GM12875 (cell line): ENCODE measurements at regions not wholly inside any gene's neighbourhood (a gene's known extent, or its start where the extent isn't known, plus 50 kb on each side); places are given as distances from the start of the nearest gene placed in this dataset.

Experiments
- H3K4me3 ChIP-seq: one replicate; pipeline ENCODE4 v1.5.1; 2011; ENCODE audit warnings: low read depth, low read length, control low read depth
- TF ChIP-seq, protein P1 (sequence below): IDR thresholded peaks from 2 replicates; pipeline ENCODE4 v1.5.1; 2011; ENCODE audit warnings: low read depth, mild to moderate bottlenecking, control low read depth, inconsistent platforms, low read length, moderate library complexity, borderline replicate concordance; ENCODE audit not compliant: insufficient read depth

DNA sequence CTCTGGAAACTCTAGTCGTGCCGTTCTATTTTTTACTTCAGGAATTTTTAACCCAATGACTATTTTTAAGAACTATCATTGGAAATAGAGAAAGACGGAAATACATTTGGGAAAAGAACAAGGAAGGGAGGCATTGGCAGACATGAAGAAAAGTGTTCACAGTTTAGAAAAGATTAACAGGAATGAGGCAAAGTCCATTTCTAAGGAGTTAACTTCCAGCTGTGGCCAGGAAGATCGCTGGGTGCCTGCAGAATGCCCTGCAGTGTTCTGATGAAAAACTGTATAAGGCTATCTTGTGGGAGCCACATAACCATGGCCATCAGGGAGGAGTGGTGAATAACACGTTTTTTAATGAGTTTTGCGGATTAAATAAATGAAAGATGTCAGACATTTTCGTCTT is 150.6 kb upstream of the VCX3A start:
- TF ChIP-seq, protein P1, sequence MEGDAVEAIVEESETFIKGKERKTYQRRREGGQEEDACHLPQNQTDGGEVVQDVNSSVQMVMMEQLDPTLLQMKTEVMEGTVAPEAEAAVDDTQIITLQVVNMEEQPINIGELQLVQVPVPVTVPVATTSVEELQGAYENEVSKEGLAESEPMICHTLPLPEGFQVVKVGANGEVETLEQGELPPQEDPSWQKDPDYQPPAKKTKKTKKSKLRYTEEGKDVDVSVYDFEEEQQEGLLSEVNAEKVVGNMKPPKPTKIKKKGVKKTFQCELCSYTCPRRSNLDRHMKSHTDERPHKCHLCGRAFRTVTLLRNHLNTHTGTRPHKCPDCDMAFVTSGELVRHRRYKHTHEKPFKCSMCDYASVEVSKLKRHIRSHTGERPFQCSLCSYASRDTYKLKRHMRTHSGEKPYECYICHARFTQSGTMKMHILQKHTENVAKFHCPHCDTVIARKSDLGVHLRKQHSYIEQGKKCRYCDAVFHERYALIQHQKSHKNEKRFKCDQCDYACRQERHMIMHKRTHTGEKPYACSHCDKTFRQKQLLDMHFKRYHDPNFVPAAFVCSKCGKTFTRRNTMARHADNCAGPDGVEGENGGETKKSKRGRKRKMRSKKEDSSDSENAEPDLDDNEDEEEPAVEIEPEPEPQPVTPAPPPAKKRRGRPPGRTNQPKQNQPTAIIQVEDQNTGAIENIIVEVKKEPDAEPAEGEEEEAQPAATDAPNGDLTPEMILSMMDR = no peak
- no peak overlapping the region for H3K4me3 ChIP-seq

DNA sequence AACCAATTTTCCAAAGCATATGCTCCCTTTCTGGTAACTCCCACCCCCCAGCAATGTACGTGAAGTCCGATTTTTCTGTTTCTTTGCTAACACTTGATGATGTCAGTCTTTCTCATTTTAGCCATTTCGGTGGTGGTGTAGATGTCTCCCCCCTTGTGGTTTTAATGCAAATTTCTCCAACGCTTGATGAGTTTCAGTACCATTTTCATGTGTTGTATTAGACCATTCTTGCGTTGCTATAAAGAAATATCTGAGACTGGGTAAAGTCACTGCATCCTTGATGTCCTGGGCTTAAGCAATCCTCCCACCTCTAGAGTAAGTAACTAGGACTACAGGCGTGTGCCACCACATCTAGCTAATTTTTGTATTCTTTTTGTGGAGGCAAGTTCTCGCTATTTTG is 148.4 kb upstream of the VCX3A start:
- no peak overlapping the region for H3K4me3 ChIP-seq
- TF ChIP-seq, protein P1 = no peak

DNA sequence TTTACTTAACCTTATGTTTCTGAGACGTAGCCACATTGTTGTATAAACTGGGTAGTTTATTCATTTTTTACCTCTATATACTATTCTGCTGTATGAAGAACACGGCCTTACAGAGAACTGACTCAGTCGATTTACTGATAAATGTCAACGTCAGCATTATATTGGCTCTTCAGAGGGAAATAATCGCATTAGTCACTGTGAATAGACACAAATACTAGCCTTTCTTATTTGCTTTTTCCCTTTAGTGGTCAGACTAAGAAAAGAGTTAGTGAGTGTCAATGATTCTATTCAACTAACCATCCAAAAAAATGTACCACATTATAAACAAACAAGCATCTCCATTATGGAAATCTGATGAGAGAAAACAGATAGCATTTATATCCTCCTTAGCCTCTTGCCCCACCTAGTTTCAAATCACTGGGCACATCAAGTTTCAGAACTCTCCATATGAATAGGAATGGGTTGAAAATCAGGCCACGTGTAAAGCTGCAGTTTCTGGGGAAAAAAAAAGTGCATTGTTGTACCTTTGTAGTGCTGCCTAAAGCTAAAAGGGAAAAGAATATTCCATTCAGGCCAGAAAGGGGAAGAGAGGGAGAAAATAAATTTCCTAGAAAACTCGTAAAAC is 146.7 kb upstream of the VCX3A start:
- H3K4me3 ChIP-seq = no peak overlapping the region
- TF ChIP-seq, protein P1 = no peak

DNA sequence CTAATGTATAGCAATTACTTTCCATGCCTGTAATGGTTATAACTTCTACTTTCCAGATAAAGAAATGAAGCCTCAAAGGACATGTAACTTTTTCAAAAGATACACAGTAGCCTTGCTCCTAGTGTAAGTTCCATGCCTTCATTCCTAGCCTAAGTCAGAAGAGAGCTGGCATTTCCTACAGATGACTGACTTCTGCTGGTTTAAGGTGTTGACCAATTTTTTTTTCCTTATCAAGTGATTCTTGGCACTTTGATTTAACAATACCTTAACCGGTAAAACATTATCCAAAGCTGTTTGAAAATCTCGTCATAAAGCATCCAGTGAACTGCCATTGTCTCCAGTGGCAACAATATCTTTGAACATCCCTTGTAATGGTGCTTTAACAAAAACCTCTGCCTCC is 145.1 kb upstream of the VCX3A start:
- TF ChIP-seq, protein P1 = no peak
- H3K4me3 ChIP-seq = no peak overlapping the region

DNA sequence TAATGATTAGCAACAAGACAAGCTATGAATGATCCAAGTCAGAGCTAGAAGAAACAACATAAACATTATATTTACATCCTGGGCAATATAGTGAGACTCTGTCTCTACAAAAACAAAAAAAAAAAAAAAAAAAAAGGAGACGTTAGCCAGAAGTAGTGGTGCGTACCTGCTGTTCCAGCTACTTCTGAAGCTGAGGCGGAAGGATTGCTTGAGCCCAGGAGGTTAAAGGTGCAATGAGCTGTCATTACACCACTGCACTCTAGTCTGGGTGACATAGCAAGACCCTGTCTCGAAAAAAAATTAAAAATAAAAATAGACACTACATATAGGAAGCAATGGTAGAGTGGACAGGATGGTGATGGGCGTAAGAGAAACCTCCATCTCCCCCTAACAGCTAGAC is 144.6 kb upstream of the VCX3A start:
- H3K4me3 ChIP-seq = no peak overlapping the region
- TF ChIP-seq, protein P1 = no peak

DNA sequence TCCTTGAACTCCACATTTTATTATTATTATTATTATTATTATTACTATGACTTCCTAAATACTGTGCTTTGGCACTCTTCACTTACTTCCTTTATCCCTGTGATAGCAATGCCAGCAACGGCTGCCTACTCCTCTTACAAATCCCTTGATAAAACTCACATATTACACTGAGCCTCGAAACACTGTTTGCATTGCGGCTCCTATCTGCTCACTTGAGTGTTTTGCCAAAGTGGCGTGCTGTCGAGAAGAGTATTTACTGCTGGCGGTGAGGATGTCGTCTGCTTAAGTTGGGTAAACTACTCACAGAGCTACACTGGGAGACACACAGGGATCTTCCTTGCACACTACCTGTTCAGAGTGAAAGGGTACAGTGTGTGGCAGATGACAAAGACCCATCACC is 143.4 kb upstream of the VCX3A start:
- H3K4me3 ChIP-seq = no peak overlapping the region
- TF ChIP-seq, protein P1 = no peak

DNA sequence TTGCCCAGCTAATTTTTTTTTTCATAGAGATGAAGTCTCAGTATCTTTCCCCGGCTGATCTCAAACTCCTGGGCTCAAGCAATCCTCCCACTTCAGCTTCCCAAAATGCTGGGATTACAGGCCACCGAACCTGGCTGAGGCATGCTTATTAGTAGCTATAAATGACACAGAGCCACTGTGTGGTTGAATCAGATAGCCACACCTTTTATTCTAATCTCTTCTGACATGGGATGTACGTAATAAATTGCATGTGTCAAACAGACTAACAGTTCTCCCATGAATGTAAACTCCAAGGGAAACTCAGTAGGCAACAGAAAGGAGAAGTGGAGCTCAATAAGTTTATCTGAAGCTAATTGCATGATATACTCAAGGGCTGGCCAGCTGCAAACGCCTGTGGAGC is 139.8 kb upstream of the VCX3A start:
- TF ChIP-seq, protein P1 = no peak
- no peak overlapping the region for H3K4me3 ChIP-seq
